ENCODE measurements at regions not wholly inside any gene's neighbourhood (a gene's known extent, or its start where the extent isn't known, plus 50 kb on each side); places are given as distances from the start of the nearest gene placed in this dataset.
A peak's percentile ranks its signal among the peaks of the same experiment; 100 is the strongest.

DNA sequence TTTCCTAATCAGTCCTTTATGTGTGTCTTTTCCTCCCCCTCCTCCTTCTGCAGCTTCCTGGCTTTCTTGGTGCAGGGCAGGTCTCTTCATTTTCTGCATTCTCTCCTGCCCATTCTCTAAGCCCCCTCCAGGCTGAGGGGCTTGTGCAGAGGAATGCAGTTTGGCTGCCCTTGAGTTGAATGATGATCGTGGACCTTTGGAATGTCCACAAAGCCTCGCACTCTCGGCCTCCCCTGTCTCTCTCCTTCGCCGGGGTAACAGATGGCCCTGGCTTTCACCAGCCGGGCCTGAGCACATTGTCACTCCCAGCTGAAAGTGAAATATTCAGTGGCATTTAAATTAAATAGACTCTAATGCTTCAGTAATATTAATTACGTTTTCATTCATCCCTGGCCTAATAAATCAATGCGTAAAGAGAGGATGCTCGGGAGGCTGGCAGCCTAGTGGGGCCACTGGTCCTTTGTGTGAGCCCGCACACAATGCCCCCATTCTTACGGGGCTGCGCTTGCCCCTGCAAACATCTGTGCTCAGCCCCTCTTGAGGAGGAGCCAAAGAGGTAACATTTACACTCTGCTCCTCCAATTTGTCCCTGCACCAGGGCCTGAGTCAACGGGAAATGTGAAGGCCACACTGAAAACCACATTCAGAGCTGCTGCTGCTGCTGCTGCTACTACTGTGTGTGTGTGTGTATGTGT is 64.9 kb upstream of the PAX6 start:
- Histone ChIP-seq H3K4ac (replicated peaks; ENCODE audit: insufficient read length, low read depth, low read length) (no peak overlapping the region), H3K23me2 (ENCODE audit: low read depth, low read length) (no peaks in the 10 kb centered on the region), H4K5ac (ENCODE audit: insufficient read length, low read depth, low read length) (no peak overlapping the region), H2BK15ac (ENCODE audit: low read length) (no peak overlapping the region), H3K79me2 (ENCODE audit: control insufficient read depth in 1 of 2, insufficient read depth in 2 of 2, low read length in 2 of 2) (no peaks in the 10 kb centered on the region), H3K9ac (replicated peaks in 1 of 4; ENCODE audit: extremely low read depth in 1 of 4, low read depth in 3 of 4, low read length in 3 of 4) (no peak overlapping the region), H2AK5ac (ENCODE audit: low read depth, low read length) (no peak overlapping the region), H3K4me1 (replicated peaks in 1 of 4; ENCODE audit: control insufficient read depth in 3 of 4, insufficient read depth in 4 of 4, low read length in 3 of 4) (peaks cover 6 to 18% (median 15%) of the 10 kb centered on the region in 4 experiments; a peak in 6 of 7 replicates), H3K14ac (ENCODE audit: insufficient read length) (no peak overlapping the region), H3K4me3 (ENCODE audit: extremely low read depth in 1 of 4, insufficient read depth in 2 of 4, low read depth in 3 of 4, low read length in 4 of 4) (no peak overlapping the region), H2AFZ (ENCODE audit: low read length) (peak overlapping the region; percentile 46; the same call in 1 of the 2 replicates), H4K20me1 (replicated peaks in 1 of 2; ENCODE audit: control insufficient read depth in 1 of 2, insufficient read depth in 2 of 2, low read length in 2 of 2) (no peaks in the 10 kb centered on the region), H4K91ac (replicated peaks; ENCODE audit: insufficient read length, low read length) (no peak overlapping the region), H3K56ac (replicated peaks; ENCODE audit: insufficient read length, low read depth, low read length) (no peak overlapping the region), H3K23ac (ENCODE audit: insufficient read length) (no peak overlapping the region), H3K36me3 (ENCODE audit: control insufficient read depth in 2 of 4, insufficient read depth in 4 of 4, low read length in 3 of 4) (no peaks in the 10 kb centered on the region), H2BK20ac (ENCODE audit: low read length) (0 out of 2 replicates have a peak overlapping the region, but pooled peaks have one; percentile 19), H4K8ac (ENCODE audit: extremely low read depth, insufficient read depth, low read length) (no peak overlapping the region; the same call in 1 of the 2 replicates), H2BK12ac (ENCODE audit: low read depth, low read length) (no peak overlapping the region; the same call in 1 of the 2 replicates), H3K4me2 (ENCODE audit: insufficient read depth in 1 of 2, low read depth in 2 of 2, low read length in 2 of 2) (0 out of 4 replicates have a peak overlapping the region, but pooled peaks of 1 of the 2 experiments have one; percentile 14), H3K9me3 (ENCODE audit: insufficient read depth in 2 of 2, low read depth in 1 of 2, low read length in 1 of 2) (no peaks in the 10 kb centered on the region), H3K27ac (ENCODE audit: low read depth, low read length) (no peak overlapping the region), H2BK120ac (replicated peaks; ENCODE audit: low read depth, low read length) (peak overlapping the region; percentile 5), H3K18ac (ENCODE audit: extremely low read depth, low read length) (peak overlapping the region; percentile 10; the same call in 1 of the 2 replicates), H2BK5ac (ENCODE audit: low read depth, low read length) (0 out of 2 replicates have a peak overlapping the region, but pooled peaks have one; percentile 45), H3K27me3 (replicated peaks in 1 of 4; ENCODE audit: control insufficient read depth in 3 of 4, extremely low read depth in 1 of 4, insufficient read depth in 3 of 4, low read length in 3 of 4) (peaks cover 0 to 11% (median 2%) of the 10 kb centered on the region in 4 experiments; a peak in 3 of 7 replicates), H3K79me1 (ENCODE audit: low read depth, low read length) (no peaks in the 10 kb centered on the region)
- FAIRE-seq (no peak), DNase-seq (ENCODE audit: low read depth in 1 of 2, low spot score in 2 of 2) (no peak)
- ChIA-PET CTCF (ENCODE audit: partially characterized antibody) (interaction anchor here (0.8 to 3.5 kb wide), 6 partner anchors 11 to 82 kb away, joined by 3 to 22 read pairs (median 6); no protein-coding TSS in a partner anchor), POLR2A (ENCODE audit: partially characterized antibody) (interaction anchor here (1.2 kb wide), 1 partner anchor 53 kb away, joined by 4 read pairs; no protein-coding TSS in a partner anchor)
- WGBS, 2 experiments (ENCODE audit: extremely low coverage in 1 of 2, insufficient coverage in 1 of 2, insufficient read length in 1 of 2, insufficient replicate concordance in 2 of 2, low coverage in 1 of 2, low lambda C conversion rate in 2 of 2, missing lambda C conversion rate in 1 of 2), result 69% methylated on average over 13 of the region's 13 CpGs; no CpG with 5 or more reads in 1 of the 2 experiments
- TF ChIP-seq HDAC6 (IDR thresholded peaks at IDR 0.05; ENCODE audit: low read depth, low read length) (no peak), SIX5 (IDR thresholded peaks at IDR 0.05; ENCODE audit: low read depth, low read length) (no peak), JUN (IDR thresholded peaks at IDR 0.05; ENCODE audit: low read depth, low read length) (0 out of 2 replicates have a peak, but pooled peaks have one; percentile 11), TCF12 (IDR thresholded peaks at IDR 0.05; ENCODE audit: low read depth, low read length) (no peak), JUND (IDR thresholded peaks at IDR 0.05; ENCODE audit: low read length) (no peak; the same call in 1 of the 2 replicates), HDAC2 (IDR thresholded peaks at IDR 0.05; ENCODE audit: borderline replicate concordance in 1 of 2, low read depth in 2 of 2, low read length in 2 of 2) (no peak), RFX5 (IDR thresholded peaks at IDR 0.05; ENCODE audit: borderline replicate concordance, low read depth, low read length) (no peak), RNF2 (IDR thresholded peaks at IDR 0.05; ENCODE audit: borderline replicate concordance, low read depth, low read length, missing control alignments, poor library complexity, severe bottlenecking) (no peak), SP1 (IDR thresholded peaks at IDR 0.05; ENCODE audit: low read depth, low read length) (peak; percentile 55; the same call in 1 of the 2 replicates)
- TF ChIP-seq, protein P1, sequence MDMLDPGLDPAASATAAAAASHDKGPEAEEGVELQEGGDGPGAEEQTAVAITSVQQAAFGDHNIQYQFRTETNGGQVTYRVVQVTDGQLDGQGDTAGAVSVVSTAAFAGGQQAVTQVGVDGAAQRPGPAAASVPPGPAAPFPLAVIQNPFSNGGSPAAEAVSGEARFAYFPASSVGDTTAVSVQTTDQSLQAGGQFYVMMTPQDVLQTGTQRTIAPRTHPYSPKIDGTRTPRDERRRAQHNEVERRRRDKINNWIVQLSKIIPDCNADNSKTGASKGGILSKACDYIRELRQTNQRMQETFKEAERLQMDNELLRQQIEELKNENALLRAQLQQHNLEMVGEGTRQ (IDR thresholded peaks at IDR 0.05; ENCODE audit: low read length), result no peak

All from H1 (cell line).